Uterus (tissue), 3 donors: ENCODE measurements at regions not wholly inside any gene's neighbourhood (a gene's known extent, or its start where the extent isn't known, plus 50 kb on each side); places are given as distances from the start of the nearest gene placed in this dataset.

Experiments used
- DNase-seq, 2 donors: peaks; one replicate each; pipeline ENCODE4 v3.0.0-alpha.2; 2019 to 2020
- H3K27ac ChIP-seq, 2 donors: fragments of 200-600 bp; sonication (generic); 1 replicate in 1 of 2; 2 replicates in 1 of 2; pipeline ENCODE4 v1.5.1; 2016 to 2018
- H3K27me3 ChIP-seq, 2 donors: fragments of 200-600 bp; sonication (generic); one replicate each; pipeline ENCODE4 v1.5.1; 2018 to 2019; ENCODE audit warnings: control low read depth in 1 of 2
- H3K36me3 ChIP-seq, 2 donors: fragments of 200-600 bp; sonication (generic); one replicate each; pipeline ENCODE4 v1.5.1; 2019; ENCODE audit warnings: control low read depth in 1 of 2
- H3K4me1 ChIP-seq, 2 donors: fragments of 200-600 bp; sonication (generic); one replicate each; pipeline ENCODE4 v1.5.1; 2018 to 2019; ENCODE audit warnings: control low read depth in 1 of 2
- H3K4me3 ChIP-seq, 2 donors: fragments of 200-600 bp; sonication (generic); 1 replicate in 1 of 2; 2 replicates in 1 of 2; pipeline ENCODE4 v1.5.1; 2018 to 2019; ENCODE audit warnings: mild to moderate bottlenecking in 1 of 2
- H3K9me3 ChIP-seq, 2 donors: fragments of 200-600 bp; sonication (generic); one replicate each; pipeline ENCODE4 v1.5.1; 2019; ENCODE audit warnings: control low read depth in 1 of 2
- CTCF ChIP-seq, 4 experiments: fragments of 200-600 bp in 2 of 4; fragments of 450-650 bp in 2 of 4; sonication (generic) in 2 of 4; IDR thresholded peaks; one replicate each; pipeline ENCODE4 v1.5.1; 2016 to 2019; ENCODE audit warnings: antibody characterized with exemption in 4 of 4, mild to moderate bottlenecking in 2 of 4, moderate library complexity in 1 of 4
- POLR2A ChIP-seq, 2 donors: fragments of 450-650 bp; IDR thresholded peaks; one replicate each; pipeline ENCODE4 v1.6.1; 2016; ENCODE audit warnings: antibody characterized with exemption in 2 of 2, mild to moderate bottlenecking in 1 of 2, moderate library complexity in 1 of 2
- intact Hi-C: fragments of 100-400 bp; cut with DNase I; formaldehyde crosslinking; loops from one replicate; pipeline ENCODE4 v1.15.1; 2023; ENCODE audit warnings: low total_unique reads
- donor health status: DM: yes; HTN: yes; CAD: no.

- intact Hi-C loops = no loop called here
- H3K4me1 ChIP-seq = no peaks in the 10 kb centered on the region
- DNase-seq = no peak
- H3K4me3 ChIP-seq = no peak overlapping the region
- H3K36me3 ChIP-seq = no peaks in the 10 kb centered on the region
- TF ChIP-seq CTCF (IDR thresholded peaks at IDR 0.05) = no peak
- TF ChIP-seq POLR2A (IDR thresholded peaks at IDR 0.05) = no peak
- no peak overlapping the region for H3K27ac ChIP-seq
- H3K27me3 ChIP-seq = no peaks in the 10 kb centered on the region
- H3K9me3 ChIP-seq = no peaks in the 10 kb centered on the region
Measured at GRCh38 chr11:103829596-103829995, 206.8 kb upstream of the DDI1 start.

- TF ChIP-seq POLR2A (IDR thresholded peaks at IDR 0.05) (no peak), CTCF (IDR thresholded peaks at IDR 0.05) (no peak)
- Histone ChIP-seq H3K9me3 (no peaks in the 10 kb centered on the region), H3K27ac (no peak overlapping the region), H3K4me3 (no peak overlapping the region), H3K4me1 (no peaks in the 10 kb centered on the region), H3K36me3 (no peaks in the 10 kb centered on the region), H3K27me3 (no peaks in the 10 kb centered on the region)
- no peak for DNase-seq
- intact Hi-C loops = no loop called here
Measured at GRCh38 chr11:103830205-103830604, 206.2 kb upstream of the DDI1 start.

GRCh38 chr11:103832762-103833161, 203.7 kb upstream of the DDI1 start:
- intact Hi-C loops = no loop called here
- Histone ChIP-seq H3K9me3 (no peaks in the 10 kb centered on the region), H3K27me3 (no peaks in the 10 kb centered on the region), H3K36me3 (no peaks in the 10 kb centered on the region), H3K27ac (no peak overlapping the region), H3K4me3 (no peak overlapping the region), H3K4me1 (no peaks in the 10 kb centered on the region)
- no peak for DNase-seq
- TF ChIP-seq POLR2A (IDR thresholded peaks at IDR 0.05) (no peak), CTCF (IDR thresholded peaks at IDR 0.05) (no peak)

GRCh38 chr11:103842191-103842590, 194.2 kb upstream of the DDI1 start:
- TF ChIP-seq POLR2A (IDR thresholded peaks at IDR 0.05) (no peak), CTCF (IDR thresholded peaks at IDR 0.05) (no peak)
- no peaks in the 10 kb centered on the region for H3K27me3 ChIP-seq
- intact Hi-C loops = no loop called here
- H3K27ac ChIP-seq = no peak overlapping the region
- H3K36me3 ChIP-seq = no peaks in the 10 kb centered on the region
- H3K4me1 ChIP-seq = no peaks in the 10 kb centered on the region
- no peak for DNase-seq
- no peaks in the 10 kb centered on the region for H3K9me3 ChIP-seq
- H3K4me3 ChIP-seq = no peak overlapping the region

- Histone ChIP-seq H3K4me1 (no peaks in the 10 kb centered on the region), H3K27ac (no peak overlapping the region), H3K4me3 (no peak overlapping the region), H3K36me3 (no peaks in the 10 kb centered on the region), H3K27me3 (no peaks in the 10 kb centered on the region), H3K9me3 (no peaks in the 10 kb centered on the region)
- intact Hi-C loops = no loop called here
- no peak for DNase-seq
- TF ChIP-seq CTCF (IDR thresholded peaks at IDR 0.05) = no peak
- TF ChIP-seq POLR2A (IDR thresholded peaks at IDR 0.05) = no peak
Measured at GRCh38 chr11:103842795-103843194, 193.6 kb upstream of the DDI1 start.
